Smooth muscle cell (in vitro differentiated cells): ENCODE measurements at regions not wholly inside any gene's neighbourhood (a gene's known extent, or its start where the extent isn't known, plus 50 kb on each side); places are given as distances from the start of the nearest gene placed in this dataset.
A peak's percentile ranks its signal among the peaks of the same experiment; 100 is the strongest.

ENCODE experiments used
- DNase-seq: peaks from one replicate; lab custom pipeline; 2025; ENCODE audit not compliant: unreplicated experiment; lab: John Stamatoyannopoulos, UW
- H2AFZ ChIP-seq: fragments of 200-600 bp; sonication (generic); 2 replicates; pipeline ENCODE4 v1.6.0; 2016; ENCODE audit warnings: antibody characterized with exemption, low read depth, mild to moderate bottlenecking
- H3F3A ChIP-seq: fragments of 200-600 bp; sonication (generic); 2 replicates; pipeline ENCODE4 v1.6.0; 2017; ENCODE audit warnings: antibody characterized with exemption, low read depth
- H3K27ac ChIP-seq: fragments of 200-600 bp; sonication (generic); 2 replicates; pipeline ENCODE4 v1.5.1; 2016; ENCODE audit warnings: low read depth, mild to moderate bottlenecking
- H3K27me3 ChIP-seq: fragments of 200-600 bp; sonication (generic); 2 replicates; pipeline ENCODE4 v1.6.1; 2016; ENCODE audit warnings: low read depth, mild to moderate bottlenecking
- H3K36me3 ChIP-seq: fragments of 200-600 bp; sonication (generic); 2 replicates; pipeline ENCODE4 v1.5.1; 2016; ENCODE audit warnings: low read depth
- H3K4me1 ChIP-seq: fragments of 200-600 bp; sonication (generic); 2 replicates; pipeline ENCODE4 v1.5.1; 2016; ENCODE audit warnings: low read depth
- H3K4me2 ChIP-seq: fragments of 200-600 bp; sonication (generic); 2 replicates; pipeline ENCODE4 v1.6.0; 2016; ENCODE audit warnings: mild to moderate bottlenecking
- H3K4me3 ChIP-seq: fragments of 200-600 bp; sonication (generic); 2 replicates; pipeline ENCODE4 v1.5.1; 2016; ENCODE audit warnings: mild to moderate bottlenecking
- H3K79me2 ChIP-seq: fragments of 200-600 bp; sonication (generic); 2 replicates; pipeline ENCODE4 v1.6.0; 2016; ENCODE audit warnings: low read depth, mild to moderate bottlenecking
- H3K9ac ChIP-seq: fragments of 200-600 bp; sonication (generic); 2 replicates; pipeline ENCODE4 v1.6.0; 2016; ENCODE audit warnings: low read depth
- H3K9me3 ChIP-seq: fragments of 200-600 bp; sonication (generic); replicated peaks from 2 replicates; pipeline ENCODE4 v1.5.1; 2016; ENCODE audit warnings: low read depth
- H4K20me1 ChIP-seq: fragments of 200-600 bp; sonication (generic); 2 replicates; pipeline ENCODE4 v1.6.0; 2016; ENCODE audit warnings: low read depth
- CTCF ChIP-seq: fragments of 200-600 bp; sonication (generic); IDR thresholded peaks from 2 replicates; pipeline ENCODE4 v1.5.1; 2017; ENCODE audit warnings: borderline replicate concordance, mild to moderate bottlenecking, antibody characterized with exemption; ENCODE audit not compliant: insufficient read depth, poor library complexity, severe bottlenecking
- WGBS: methylation state at CpG from one replicate; pipeline ENCODE4 v1.1.7; 2016; ENCODE audit warnings: low lambda C conversion rate; 5-methylcytosine and 5-hydroxymethylcytosine counted together

DNA sequence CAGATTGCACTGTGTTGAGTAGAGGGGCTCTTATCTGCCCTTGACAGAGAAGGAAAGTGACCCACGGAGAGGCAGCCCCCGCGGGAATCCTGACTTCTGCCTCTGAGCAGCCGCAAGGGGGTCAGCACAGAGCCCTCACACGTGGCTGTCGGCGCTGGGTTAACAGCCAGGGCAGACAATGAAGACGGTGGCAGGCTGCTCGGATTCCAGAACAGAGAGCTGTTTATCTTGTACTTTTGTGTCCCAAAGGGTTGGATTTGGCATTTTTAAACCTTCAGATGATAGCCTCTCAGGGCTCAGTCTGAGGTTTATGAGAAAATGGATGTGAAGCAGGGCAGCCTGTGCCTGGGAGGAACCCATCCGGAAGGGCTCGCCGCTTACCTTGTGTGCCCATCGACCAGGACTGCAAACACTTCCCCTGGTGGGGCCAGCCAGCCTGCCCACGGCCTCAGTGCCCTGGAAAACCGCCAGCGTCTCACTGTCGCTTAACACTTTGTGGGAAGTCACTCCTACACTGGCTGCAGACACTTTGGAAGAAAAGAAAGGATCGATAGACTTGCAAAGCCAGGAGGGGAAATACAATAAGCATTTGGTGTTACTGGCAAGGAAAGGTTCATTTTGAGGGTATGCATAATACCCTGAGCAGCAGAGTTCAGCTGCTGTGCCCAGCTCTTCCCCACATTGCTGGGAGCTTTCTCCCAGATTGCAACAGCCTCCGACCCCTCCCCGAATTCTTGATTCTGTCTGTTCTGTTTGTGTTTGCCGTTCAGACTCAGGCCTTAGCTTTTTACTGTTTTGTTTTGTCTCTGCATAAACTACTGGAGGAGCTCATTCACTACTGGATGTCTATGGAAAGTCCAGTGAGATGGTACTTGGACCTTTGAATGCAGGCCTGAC is 325.3 kb upstream of the MYT1L start:
- no peak overlapping the region for H3K27ac ChIP-seq
- no peak for TF ChIP-seq CTCF
- H2AFZ ChIP-seq: peak overlapping the region; percentile 41
- no peak overlapping the region for H3K4me3 ChIP-seq
- DNase-seq: no peak
- no peaks in the 10 kb centered on the region for H3K79me2 ChIP-seq
- no peaks in the 10 kb centered on the region for H3K9me3 ChIP-seq
- no peaks in the 10 kb centered on the region for H4K20me1 ChIP-seq
- H3K9ac ChIP-seq: no peak overlapping the region
- H3K4me2 ChIP-seq: no peak overlapping the region
- no peaks in the 10 kb centered on the region for H3K27me3 ChIP-seq
- H3K4me1 ChIP-seq: no peaks in the 10 kb centered on the region
- H3F3A ChIP-seq: no peaks in the 10 kb centered on the region
- 63% methylated on average over 21 of the region's 21 CpGs for WGBS
- H3K36me3 ChIP-seq: no peaks in the 10 kb centered on the region

- 85% methylated on average over 8 of the region's 8 CpGs for WGBS
- no peak overlapping the region for H3K9ac ChIP-seq
- H3K4me1 ChIP-seq: no peaks in the 10 kb centered on the region
- no peak overlapping the region for H3K4me2 ChIP-seq
- no peak overlapping the region for H3K27ac ChIP-seq
- no peak for DNase-seq
- no peak for TF ChIP-seq CTCF
- no peaks in the 10 kb centered on the region for H3F3A ChIP-seq
- no peaks in the 10 kb centered on the region for H3K36me3 ChIP-seq
- no peaks in the 10 kb centered on the region for H3K9me3 ChIP-seq
- no peaks in the 10 kb centered on the region for H3K79me2 ChIP-seq
- no peaks in the 10 kb centered on the region for H3K27me3 ChIP-seq
- no peak overlapping the region for H3K4me3 ChIP-seq
- H2AFZ ChIP-seq: peak overlapping the region; percentile 41
- H4K20me1 ChIP-seq: no peaks in the 10 kb centered on the region
These were observed 324.5 kb upstream of the MYT1L start for GRCh38 chr2:2655453-2656114.

DNA sequence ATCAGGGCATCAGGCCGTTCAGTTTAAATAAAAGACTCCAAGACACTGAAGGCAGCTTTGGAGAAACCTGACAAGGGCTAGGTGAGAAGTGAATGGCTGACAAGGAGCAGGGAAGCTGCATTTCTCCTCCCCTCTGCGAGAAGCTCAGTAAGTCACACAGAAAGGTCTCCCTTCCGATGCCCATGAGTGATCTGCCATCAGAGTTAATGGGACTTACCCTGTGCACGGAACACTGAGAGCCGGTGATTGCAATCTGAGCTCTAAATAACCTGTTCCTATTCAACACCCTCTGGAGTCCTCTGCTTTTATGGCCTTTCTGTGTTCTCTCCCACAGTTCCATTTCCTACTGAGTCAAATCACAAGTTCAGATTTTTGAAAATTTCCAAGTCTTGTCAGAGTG is 322.2 kb upstream of the MYT1L start:
- no peak for DNase-seq
- H3K27ac ChIP-seq: no peak overlapping the region
- WGBS: 91% methylated on average over 5 of the region's 5 CpGs

More for the DNA sequence above, 322.2 kb upstream of the MYT1L start:
- H4K20me1 ChIP-seq: no peaks in the 10 kb centered on the region
- no peaks in the 10 kb centered on the region for H3K4me1 ChIP-seq
- H3K79me2 ChIP-seq: no peaks in the 10 kb centered on the region
- H3F3A ChIP-seq: no peaks in the 10 kb centered on the region
- no peak overlapping the region for H3K4me3 ChIP-seq
- no peaks in the 10 kb centered on the region for H3K9me3 ChIP-seq
- H2AFZ ChIP-seq: no peak overlapping the region
- no peak overlapping the region for H3K9ac ChIP-seq
- H3K4me2 ChIP-seq: no peak overlapping the region
- no peaks in the 10 kb centered on the region for H3K36me3 ChIP-seq
- H3K27me3 ChIP-seq: no peaks in the 10 kb centered on the region
- TF ChIP-seq CTCF: no peak
